Parathyroid adenoma (tissue), 2 donors: ENCODE measurements at regions not wholly inside any gene's neighbourhood (a gene's known extent, or its start where the extent isn't known, plus 50 kb on each side); places are given as distances from the start of the nearest gene placed in this dataset.

Experiments
- H2AFZ ChIP-seq: fragments of 300-600 bp; sonication (generic); one replicate; pipeline ENCODE4 v1.7.0; 2017; ENCODE audit warnings: antibody characterized with exemption, mild to moderate bottlenecking
- H3K27ac ChIP-seq: fragments of 300-600 bp; sonication (generic); one replicate; pipeline ENCODE4 v1.7.0; 2017
- H3K27me3 ChIP-seq: fragments of 300-600 bp; sonication (generic); one replicate; pipeline ENCODE4 v1.7.0; 2017; ENCODE audit warnings: low read length; ENCODE audit not compliant: control insufficient read depth, insufficient read depth
- H3K36me3 ChIP-seq: fragments of 300-600 bp; sonication (generic); one replicate; pipeline ENCODE4 v1.7.0; 2017; ENCODE audit warnings: low read length; ENCODE audit not compliant: control insufficient read depth, insufficient read depth
- H3K4me1 ChIP-seq: fragments of 300-600 bp; sonication (generic); one replicate; pipeline ENCODE4 v1.7.0; 2017; ENCODE audit warnings: control low read depth
- H3K4me2 ChIP-seq: fragments of 300-600 bp; sonication (generic); one replicate; pipeline ENCODE4 v1.7.0; 2017; ENCODE audit warnings: low read length
- H3K4me3 ChIP-seq: fragments of 300-600 bp; sonication (generic); one replicate; pipeline ENCODE4 v1.7.0; 2017; ENCODE audit warnings: low read depth, low read length
- H3K79me2 ChIP-seq: fragments of 300-600 bp; sonication (generic); one replicate; pipeline ENCODE4 v1.7.0; 2017; ENCODE audit warnings: control low read depth
- H3K9ac ChIP-seq: fragments of 300-600 bp; sonication (generic); one replicate; pipeline ENCODE4 v1.7.0; 2017; ENCODE audit warnings: mild to moderate bottlenecking
- H3K9me3 ChIP-seq: fragments of 300-600 bp; sonication (generic); one replicate; pipeline ENCODE4 v1.7.0; 2017; ENCODE audit warnings: low read length; ENCODE audit not compliant: control insufficient read depth
- CTCF ChIP-seq: fragments of 300-600 bp; sonication (generic); IDR thresholded peaks from one replicate; pipeline ENCODE4 v1.7.0; 2017; ENCODE audit warnings: antibody characterized with exemption, mild to moderate bottlenecking
- donor health status: primary hyperparathyroidism.

- Histone ChIP-seq H3K4me3 (no peak overlapping the region), H3K79me2 (no peaks in the 10 kb centered on the region), H3K27ac (no peak overlapping the region)
Measured at GRCh38 chr10:64468219-64468618, 947.0 kb downstream of the REEP3 start.

GRCh38 chr10:64476506-64476905 lies 955.3 kb downstream of the REEP3 start:
- Histone ChIP-seq H3K4me2 (no peak overlapping the region), H3K4me3 (no peak overlapping the region), H3K9me3 (no peaks in the 10 kb centered on the region), H3K79me2 (no peaks in the 10 kb centered on the region), H3K9ac (no peak overlapping the region), H3K4me1 (no peaks in the 10 kb centered on the region), H3K27ac (no peak overlapping the region), H2AFZ (no peak overlapping the region), H3K36me3 (no peaks in the 10 kb centered on the region), H3K27me3 (no peaks in the 10 kb centered on the region)
- no peak for TF ChIP-seq CTCF

More at GRCh38 chr10:64468219-64468618, 947.0 kb downstream of the REEP3 start:
- no peak overlapping the region for H2AFZ ChIP-seq
- TF ChIP-seq CTCF: no peak
- no peak overlapping the region for H3K4me2 ChIP-seq
- no peaks in the 10 kb centered on the region for H3K36me3 ChIP-seq
- no peak overlapping the region for H3K9ac ChIP-seq
- no peaks in the 10 kb centered on the region for H3K27me3 ChIP-seq
- H3K4me1 ChIP-seq: no peaks in the 10 kb centered on the region
- H3K9me3 ChIP-seq: no peaks in the 10 kb centered on the region

- Histone ChIP-seq H3K4me1 (no peaks in the 10 kb centered on the region), H3K4me2 (no peak overlapping the region), H3K27ac (no peak overlapping the region), H2AFZ (no peak overlapping the region), H3K9ac (no peak overlapping the region), H3K9me3 (no peaks in the 10 kb centered on the region), H3K79me2 (no peaks in the 10 kb centered on the region), H3K36me3 (no peaks in the 10 kb centered on the region), H3K4me3 (no peak overlapping the region), H3K27me3 (no peaks in the 10 kb centered on the region)
- no peak for TF ChIP-seq CTCF
Measured at GRCh38 chr10:64477791-64478190, 956.6 kb downstream of the REEP3 start.

- no peaks in the 10 kb centered on the region for H3K36me3 ChIP-seq
- no peaks in the 10 kb centered on the region for H3K9me3 ChIP-seq
- no peaks in the 10 kb centered on the region for H3K27me3 ChIP-seq
- H3K79me2 ChIP-seq: no peaks in the 10 kb centered on the region
- no peak overlapping the region for H3K9ac ChIP-seq
- H3K27ac ChIP-seq: no peak overlapping the region
- no peak overlapping the region for H3K4me2 ChIP-seq
- no peak overlapping the region for H2AFZ ChIP-seq
- TF ChIP-seq CTCF: no peak
- no peak overlapping the region for H3K4me3 ChIP-seq
- H3K4me1 ChIP-seq: no peaks in the 10 kb centered on the region
Measured at GRCh38 chr10:64484811-64485330, 963.7 kb downstream of the REEP3 start.

GRCh38 chr10:64486149-64486548 lies 964.9 kb downstream of the REEP3 start:
- no peak overlapping the region for H3K4me3 ChIP-seq
- H3K27me3 ChIP-seq: no peaks in the 10 kb centered on the region
- no peaks in the 10 kb centered on the region for H3K9me3 ChIP-seq
- no peaks in the 10 kb centered on the region for H3K4me1 ChIP-seq
- TF ChIP-seq CTCF: no peak
- no peaks in the 10 kb centered on the region for H3K79me2 ChIP-seq
- no peak overlapping the region for H3K9ac ChIP-seq
- H3K27ac ChIP-seq: no peak overlapping the region
- H2AFZ ChIP-seq: no peak overlapping the region
- H3K4me2 ChIP-seq: no peak overlapping the region
- no peaks in the 10 kb centered on the region for H3K36me3 ChIP-seq
